H1 (cell line): ENCODE measurements at regions not wholly inside any gene's neighbourhood (a gene's known extent, or its start where the extent isn't known, plus 50 kb on each side); places are given as distances from the start of the nearest gene placed in this dataset.

Experiments used
- ATF2 ChIP-seq: IDR thresholded peaks from 2 replicates; pipeline ENCODE4 v1.6.1; 2012; ENCODE audit warnings: low read length, inconsistent platforms
- TCF12 ChIP-seq: IDR thresholded peaks from 2 replicates; pipeline ENCODE4 v1.6.1; 2011; ENCODE audit warnings: low read depth, mild to moderate bottlenecking, low read length
- ZNF274 ChIP-seq: IDR thresholded peaks from 2 replicates; pipeline ENCODE4 v1.7.0; 2012; ENCODE audit warnings: low read length, borderline replicate concordance; ENCODE audit errors: extremely low read depth

- no peak for TF ChIP-seq ATF2
- no peak for TF ChIP-seq TCF12
- TF ChIP-seq ZNF274: no peak
- TF ChIP-seq, all 59 proteins: peak for 0
Observed at GRCh38 chr13:57992416-57992815, 360.9 kb downstream of the PCDH17 start (continued).
